ENCODE measurements at regions not wholly inside any gene's neighbourhood (a gene's known extent, or its start where the extent isn't known, plus 50 kb on each side); places are given as distances from the start of the nearest gene placed in this dataset.

GRCh38 chr4:19195696-19196095 is 1056.0 kb upstream of the SLIT2 start:
- TF ChIP-seq CTCF (IDR thresholded peaks at IDR 0.05; ENCODE audit: insufficient read depth, low read length, poor library complexity, severe bottlenecking) (no peak), EZH2phosphoT487 (conservative IDR thresholded peaks at IDR 0.05; ENCODE audit: low read length) (no peak)

All from SU-DHL-6 (cell line).